ENCODE measurements at regions not wholly inside any gene's neighbourhood (a gene's known extent, or its start where the extent isn't known, plus 50 kb on each side); places are given as distances from the start of the nearest gene placed in this dataset.

GRCh38 chr1:10856176-10856683, 59.8 kb upstream of the CASZ1 start:
- Histone ChIP-seq H3K4me1 (peaks cover 0 to 11% (median 6%) of the 10 kb centered on the region in 4 donors), H3K27me3 (peaks cover 0 to 5% (median 0%) of the 10 kb centered on the region in 3 donors), H3K9me3 (no peaks in the 10 kb centered on the region), H3K4me3 (no peak overlapping the region), H3K27ac (no peak overlapping the region), H3K36me3 (no peaks in the 10 kb centered on the region)
- intact Hi-C loops (cut with DNase I; ENCODE audit: low total_unique reads) = no loop called here
- DNase-seq = no peak
- TF ChIP-seq POLR2AphosphoS5 (IDR thresholded peaks at IDR 0.05) = no peak
- no peak for TF ChIP-seq POLR2A (IDR thresholded peaks at IDR 0.05)
- TF ChIP-seq EP300 (IDR thresholded peaks at IDR 0.05) = no peak
- TF ChIP-seq CTCF (IDR thresholded peaks at IDR 0.05) = no peak
- 57 to 76% (median 69%) methylated on average over 12 to 16 of the region's 16 CpGs for WGBS, 5 donors

- H3K9me3 ChIP-seq = no peaks in the 10 kb centered on the region
- no peak overlapping the region for H3K4me3 ChIP-seq
- no peaks in the 10 kb centered on the region for H3K36me3 ChIP-seq
- WGBS, 5 donors = 72 to 86% (median 82%) methylated on average over 27 of the region's 27 CpGs
- intact Hi-C loops (cut with DNase I; ENCODE audit: low total_unique reads) = no loop called here
- TF ChIP-seq POLR2A (IDR thresholded peaks at IDR 0.05) (no peak), CTCF (IDR thresholded peaks at IDR 0.05) (no peak), EP300 (IDR thresholded peaks at IDR 0.05) (no peak), POLR2AphosphoS5 (IDR thresholded peaks at IDR 0.05) (no peak)
- peaks cover 0 to 11% (median 0%) of the 10 kb centered on the region in 3 donors for H3K27me3 ChIP-seq
- no peak overlapping the region for H3K27ac ChIP-seq
- H3K4me1 ChIP-seq = peaks cover 0 to 15% (median 14%) of the 10 kb centered on the region in 4 donors
- no peak for DNase-seq
Measured at GRCh38 chr1:10856863-10857598, 60.6 kb upstream of the CASZ1 start.

- Histone ChIP-seq H3K9me3 (no peaks in the 10 kb centered on the region), H3K4me1 (peaks cover 0 to 22% (median 14%) of the 10 kb centered on the region in 4 donors), H3K36me3 (no peaks in the 10 kb centered on the region), H3K4me3 (no peak overlapping the region), H3K27me3 (peaks cover 0 to 16% (median 0%) of the 10 kb centered on the region in 3 donors), H3K27ac (no peak overlapping the region)
- no peak for TF ChIP-seq POLR2AphosphoS5 (IDR thresholded peaks at IDR 0.05)
- no peak for TF ChIP-seq CTCF (IDR thresholded peaks at IDR 0.05)
- no peak for TF ChIP-seq POLR2A (IDR thresholded peaks at IDR 0.05)
- TF ChIP-seq EP300 (IDR thresholded peaks at IDR 0.05) = no peak
- intact Hi-C loops (cut with DNase I; ENCODE audit: low total_unique reads) = no loop called here
- WGBS, 5 donors = 60 to 89% (median 78%) methylated on average over 7 to 11 of the region's 11 CpGs
- no peak for DNase-seq
Measured at GRCh38 chr1:10857687-10858086, 61.2 kb upstream of the CASZ1 start.

- peak overlapping the region in 2 of 5 donors; percentile 1 to 26 for H3K27ac ChIP-seq
- intact Hi-C loops (cut with DNase I; ENCODE audit: low total_unique reads) = no loop called here
- no peak for TF ChIP-seq CTCF (IDR thresholded peaks at IDR 0.05)
- TF ChIP-seq POLR2A (IDR thresholded peaks at IDR 0.05) = no peak
- no peak for TF ChIP-seq EP300 (IDR thresholded peaks at IDR 0.05)
- TF ChIP-seq POLR2AphosphoS5 (IDR thresholded peaks at IDR 0.05) = no peak
- no peaks in the 10 kb centered on the region for H3K36me3 ChIP-seq
- no peaks in the 10 kb centered on the region for H3K9me3 ChIP-seq
- WGBS, 5 donors = 72 to 78% (median 74%) methylated on average over 13 of the region's 13 CpGs
- H3K4me3 ChIP-seq = no peak overlapping the region
- H3K4me1 ChIP-seq = peaks cover 0 to 36% (median 14%) of the 10 kb centered on the region in 4 donors
- DNase-seq = no peak
- H3K27me3 ChIP-seq = peaks cover 0 to 39% (median 0%) of the 10 kb centered on the region in 3 donors
Measured at GRCh38 chr1:10860218-10860617, 63.8 kb upstream of the CASZ1 start.
